GM19238 (cell line): ENCODE measurements at regions not wholly inside any gene's neighbourhood (a gene's known extent, or its start where the extent isn't known, plus 50 kb on each side); places are given as distances from the start of the nearest gene placed in this dataset.

Source experiments
- DNase-seq: peaks from one replicate; pipeline ENCODE4 v3.0.0; 2011; ENCODE audit warnings: low spot score; ENCODE audit not compliant: insufficient read length

DNA sequence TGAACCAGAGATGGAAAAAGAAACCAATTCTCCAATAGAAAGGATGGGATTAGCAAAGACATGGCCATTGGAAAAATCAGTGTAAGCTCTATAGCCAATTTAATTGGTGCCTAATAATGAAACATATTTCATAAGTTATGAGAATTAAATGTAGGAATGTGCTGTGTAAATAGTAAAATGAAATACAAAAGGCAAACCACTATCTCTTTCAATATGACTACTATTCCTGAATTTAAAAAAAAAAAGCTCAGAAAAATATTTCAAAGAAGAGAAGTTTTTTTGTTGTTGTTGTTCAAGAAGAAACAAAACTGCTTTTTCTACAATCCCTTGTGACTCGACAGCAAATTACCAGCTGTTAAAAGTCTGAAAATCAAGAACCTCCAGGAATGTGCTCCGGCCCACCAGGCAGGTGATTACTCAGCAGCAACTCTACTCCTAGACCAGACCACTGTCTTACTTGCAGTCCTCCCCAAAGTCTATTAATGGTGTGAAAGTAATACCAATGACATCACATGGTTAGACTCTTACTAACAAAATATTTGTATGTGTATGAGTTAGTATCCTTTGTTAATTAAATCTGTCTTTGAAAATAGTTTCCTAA lies 362.4 kb downstream of the KCTD12 start:
- no peak for DNase-seq

DNA sequence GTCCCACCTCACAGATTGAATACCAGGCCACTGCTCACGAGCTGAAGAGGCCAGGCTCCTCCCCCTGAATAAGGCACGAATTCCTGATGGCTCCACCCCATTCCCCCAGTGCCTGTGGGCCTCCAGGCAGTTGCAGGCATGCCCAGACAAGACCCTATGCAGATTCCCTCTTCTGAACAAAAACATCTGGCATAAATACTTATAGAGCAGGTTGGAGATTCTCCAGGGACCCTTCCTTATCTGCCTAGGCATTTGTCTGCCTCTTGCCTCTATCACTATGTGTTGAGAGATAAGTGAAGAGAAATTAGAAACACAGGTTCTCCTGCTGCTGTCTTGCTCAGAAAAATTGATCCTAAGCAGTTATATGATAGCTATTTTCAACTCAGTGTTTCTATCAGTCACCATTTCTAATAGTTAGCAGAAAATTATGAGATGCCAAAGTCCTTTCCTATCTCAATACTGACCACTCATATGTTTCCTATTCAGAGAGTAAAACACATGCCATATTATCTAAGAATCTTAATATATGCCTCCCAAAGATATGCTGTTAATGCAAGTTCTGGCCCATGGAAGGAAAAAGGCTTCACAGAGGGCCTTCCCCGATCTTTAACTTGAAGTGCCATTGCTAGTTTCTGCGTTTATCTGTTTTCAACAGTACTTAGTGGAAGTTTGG lies 364.0 kb downstream of the KCTD12 start:
- DNase-seq = no peak

DNA sequence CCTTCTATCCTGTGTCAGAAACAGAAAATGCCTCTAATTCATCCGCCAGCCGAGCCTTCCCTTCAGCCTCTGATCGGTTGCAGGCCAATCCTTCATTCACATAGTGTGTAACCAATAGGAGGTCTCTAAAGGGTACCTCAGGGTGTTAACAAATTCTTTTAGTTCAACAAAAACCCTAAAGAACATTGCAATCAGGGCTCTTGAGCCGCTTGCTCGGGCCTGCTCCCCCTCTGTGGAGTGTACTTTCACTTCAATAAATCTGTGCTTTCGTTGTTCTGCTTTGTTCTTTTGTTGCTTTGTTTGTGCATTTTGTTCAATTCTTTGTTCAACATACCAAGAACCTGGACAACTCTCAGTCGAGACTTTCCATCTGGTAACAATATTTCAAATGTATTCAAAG lies 366.5 kb downstream of the KCTD12 start:
- DNase-seq = no peak

DNA sequence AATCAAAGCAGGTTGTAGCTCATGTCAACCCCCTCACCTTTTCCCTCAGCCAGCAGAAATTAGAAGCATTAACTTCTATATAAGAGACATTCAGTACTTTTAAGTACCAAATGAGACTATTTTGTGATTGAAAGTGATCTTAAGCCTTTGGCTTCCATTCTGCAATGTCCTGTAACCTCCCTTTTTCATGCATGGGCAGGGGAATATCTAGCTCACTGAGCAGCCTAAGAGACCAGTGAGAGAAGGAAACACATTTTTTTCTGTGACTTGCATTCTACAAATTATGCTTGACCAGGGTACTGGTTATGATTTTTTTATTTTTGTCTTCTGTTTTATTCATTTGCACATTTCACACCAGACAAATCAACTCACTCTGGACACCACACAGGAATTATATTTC lies 369.6 kb downstream of the KCTD12 start:
- DNase-seq = no peak

DNA sequence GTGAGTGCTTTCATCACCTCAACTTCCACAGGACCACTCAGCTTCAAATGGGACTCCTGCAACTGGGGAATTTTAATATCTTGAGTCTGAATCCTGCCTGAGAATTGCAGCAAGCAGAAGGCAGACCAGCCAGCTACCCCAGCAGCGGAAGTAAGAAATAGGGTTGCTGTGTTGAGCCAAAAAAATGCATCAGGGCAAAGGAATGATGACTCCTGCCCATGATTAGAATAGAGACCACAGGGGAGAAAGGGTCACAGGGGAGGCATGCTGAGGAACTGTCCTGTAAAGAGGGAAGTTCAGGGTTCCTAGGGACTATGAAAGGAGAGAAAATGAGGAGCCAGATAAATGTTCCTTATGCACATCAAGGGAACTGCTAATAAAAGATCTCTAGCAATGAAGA lies 370.2 kb downstream of the KCTD12 start:
- DNase-seq = no peak

DNA sequence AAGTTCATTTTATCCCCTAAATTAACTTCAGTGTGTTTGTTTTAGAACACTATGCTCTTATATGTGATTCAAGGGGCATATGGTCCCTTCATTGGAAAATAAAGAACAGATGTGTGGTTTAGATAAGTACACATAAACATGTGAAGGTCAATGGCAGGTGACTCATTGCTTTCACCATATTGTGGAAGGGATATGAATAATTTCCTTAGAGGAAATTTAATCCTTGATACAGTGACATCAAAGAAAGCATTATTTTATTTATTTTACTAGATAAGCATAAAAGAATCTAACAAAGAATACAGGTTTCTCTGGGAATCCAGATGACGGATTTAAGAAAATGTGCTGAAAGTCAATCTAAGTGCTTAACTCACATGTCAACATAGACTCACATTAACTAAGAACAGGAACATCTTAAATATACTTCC lies 373.5 kb downstream of the KCTD12 start:
- no peak for DNase-seq

DNA sequence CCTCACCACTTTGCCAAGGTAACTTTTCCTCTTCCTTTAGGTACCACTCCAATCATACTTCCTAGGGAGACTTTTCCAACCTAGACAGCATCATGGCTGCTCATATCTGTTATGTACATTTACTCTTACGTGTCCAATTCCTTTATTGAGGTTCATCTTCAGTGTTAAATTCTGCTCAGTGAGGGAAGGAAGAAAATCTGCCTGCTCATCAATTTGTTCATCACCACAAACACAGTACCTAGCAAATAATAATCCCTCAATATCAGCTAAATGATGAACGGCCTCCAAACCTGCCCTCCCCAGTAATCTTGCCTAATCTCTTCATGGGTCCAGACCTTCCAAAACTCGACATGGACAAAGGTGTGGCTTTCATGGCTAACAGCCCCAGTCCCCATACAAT lies 380.8 kb downstream of the KCTD12 start:
- no peak for DNase-seq

DNA sequence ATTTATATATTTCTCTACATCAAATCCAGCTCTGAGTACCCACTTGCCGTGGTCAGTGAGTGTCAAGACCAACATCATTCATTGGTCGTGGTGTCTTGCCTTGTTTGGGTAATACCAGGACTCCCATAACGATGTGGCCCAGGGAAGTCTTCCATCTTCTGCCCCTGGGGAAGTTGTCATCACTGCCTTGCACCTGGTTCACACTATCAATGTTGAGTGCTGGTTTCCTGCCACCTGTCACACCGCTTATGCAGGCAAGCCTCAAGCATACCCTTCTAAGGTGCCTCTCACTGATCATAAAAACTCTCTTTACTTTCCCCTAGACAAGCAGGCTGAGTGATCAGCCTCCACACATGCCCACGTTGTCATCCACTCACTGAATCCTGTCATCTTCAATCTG lies 382.4 kb downstream of the KCTD12 start:
- DNase-seq = no peak

DNA sequence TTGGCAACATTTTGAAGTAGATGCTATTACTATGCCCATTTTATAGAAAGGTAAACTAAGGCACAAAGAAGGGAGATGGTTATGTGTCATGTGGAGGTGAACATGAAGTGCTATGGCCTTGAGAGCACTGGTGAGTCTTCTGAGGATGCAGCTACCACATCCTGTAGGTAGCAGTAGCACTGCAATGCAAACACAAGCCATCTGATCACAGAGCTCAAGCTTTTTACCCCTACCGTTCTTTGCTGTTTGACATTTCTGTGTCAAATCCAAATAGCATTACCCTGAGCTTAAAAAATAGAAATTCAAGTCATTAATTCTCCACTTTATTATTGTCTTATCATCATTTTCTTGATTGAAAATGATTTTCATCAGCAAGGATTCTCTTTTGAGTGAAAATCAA lies 382.9 kb downstream of the KCTD12 start:
- DNase-seq = no peak

DNA sequence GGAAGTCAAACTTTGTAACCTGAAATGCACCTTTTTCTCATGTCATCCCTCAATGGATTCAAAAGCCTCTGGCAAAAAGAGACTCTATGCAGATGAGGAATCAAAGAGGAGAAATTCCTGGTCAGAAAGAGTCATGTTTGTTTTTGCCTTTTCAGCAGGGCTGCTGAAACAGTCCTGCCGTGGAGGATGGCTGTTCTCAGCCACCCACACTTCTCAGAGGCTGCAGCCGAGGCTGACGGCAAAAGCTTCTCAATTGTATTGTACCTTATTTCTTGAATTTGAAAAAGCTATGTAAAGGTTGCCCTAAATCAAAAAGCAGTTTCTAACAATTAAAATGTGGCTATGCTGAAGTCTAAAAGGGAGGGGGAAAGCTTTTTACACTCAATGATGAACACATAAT lies 385.3 kb downstream of the KCTD12 start:
- no peak for DNase-seq

DNA sequence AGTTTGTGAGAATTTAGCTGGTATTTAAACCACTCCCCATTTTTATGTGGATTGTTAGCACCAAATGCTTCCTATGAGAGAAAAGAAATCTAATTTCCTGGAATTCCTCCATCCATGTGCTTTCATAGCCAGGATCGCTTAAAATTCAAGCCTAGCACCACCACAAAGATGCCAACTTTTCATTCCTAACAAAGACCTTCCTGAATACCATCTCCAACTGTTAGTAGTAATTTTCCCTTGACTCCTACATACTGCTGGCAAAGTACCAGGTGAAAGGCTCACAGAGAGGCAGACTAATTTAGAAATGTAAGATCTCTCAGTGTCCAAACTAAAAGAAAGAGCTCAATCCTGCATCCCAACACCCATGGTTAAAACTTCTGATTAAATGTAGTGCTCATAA lies 386.3 kb downstream of the KCTD12 start:
- no peak for DNase-seq

DNA sequence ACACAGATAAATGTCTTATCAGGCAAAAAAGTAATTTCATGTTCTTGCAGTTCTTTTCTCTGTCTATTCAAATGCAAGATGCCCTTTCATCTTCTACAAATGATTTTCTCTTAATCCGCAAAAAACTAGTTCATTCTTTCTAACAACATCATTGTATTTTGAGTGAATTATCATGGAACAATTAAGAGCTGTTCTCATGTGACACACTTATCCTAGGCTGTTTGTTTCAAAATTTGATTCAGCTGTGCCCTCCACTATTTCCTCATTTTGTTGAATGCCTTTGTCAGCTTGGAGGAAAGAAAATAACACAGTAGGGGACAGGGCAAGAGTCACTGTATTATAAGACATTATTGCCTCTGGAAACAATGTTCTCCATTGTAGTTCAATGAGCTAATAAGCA lies 396.9 kb downstream of the KCTD12 start:
- DNase-seq = no peak

DNA sequence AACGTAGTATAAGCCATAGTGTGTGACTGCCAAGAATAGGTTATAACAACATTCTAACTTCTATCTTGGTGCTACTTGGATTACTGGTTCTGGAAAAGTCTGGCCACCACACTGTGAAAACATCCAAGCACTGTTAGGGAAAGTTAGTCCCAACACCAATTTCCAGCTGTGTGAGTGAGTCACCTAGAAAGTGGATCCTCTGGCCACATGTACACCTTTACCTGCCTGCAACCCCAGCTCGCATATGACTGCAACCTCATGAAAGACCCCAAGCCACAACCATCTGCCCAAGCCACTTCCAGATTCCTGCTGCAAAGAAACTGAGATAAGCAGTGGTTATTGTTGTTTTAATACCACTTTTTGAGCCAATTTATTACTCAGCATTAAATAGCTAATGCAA lies 404.5 kb downstream of the KCTD12 start:
- DNase-seq = no peak

DNA sequence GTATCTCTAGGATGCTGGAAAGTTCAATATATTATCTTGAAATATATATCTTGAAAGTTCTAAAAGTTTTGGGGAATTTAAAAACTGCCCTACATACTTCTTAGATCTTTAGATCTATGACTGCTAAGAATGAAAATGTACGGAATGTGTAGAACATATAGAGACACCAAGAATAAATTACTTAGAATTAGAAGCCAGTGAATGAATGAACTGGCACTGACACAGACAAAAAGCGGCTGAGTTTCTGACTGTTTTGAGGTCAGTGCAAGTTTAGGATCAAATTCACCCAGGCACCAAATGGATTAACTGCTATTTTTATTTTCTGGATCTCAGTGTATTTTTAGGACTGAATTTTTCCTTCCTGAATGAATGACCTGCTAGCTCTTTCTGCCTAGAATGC lies 411.2 kb downstream of the KCTD12 start:
- no peak for DNase-seq

DNA sequence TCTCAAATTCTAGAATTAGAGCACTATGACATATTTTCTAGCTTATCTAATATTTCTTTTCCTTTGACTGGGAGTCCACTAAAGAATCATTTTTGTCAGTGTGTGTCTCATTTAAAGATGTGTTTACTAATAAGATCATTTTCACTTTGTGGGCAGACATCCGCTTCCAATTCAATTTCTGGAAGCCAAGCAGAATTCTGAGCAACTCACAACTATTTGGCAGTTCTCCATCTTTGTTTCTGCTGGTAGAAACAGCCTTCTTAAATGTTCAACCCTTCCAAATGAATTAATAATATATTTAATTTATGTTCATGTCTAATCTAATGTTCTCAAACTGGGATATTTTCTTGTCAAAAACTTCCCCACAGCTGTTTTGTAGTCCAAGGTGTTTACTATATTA lies 411.8 kb downstream of the KCTD12 start:
- no peak for DNase-seq

DNA sequence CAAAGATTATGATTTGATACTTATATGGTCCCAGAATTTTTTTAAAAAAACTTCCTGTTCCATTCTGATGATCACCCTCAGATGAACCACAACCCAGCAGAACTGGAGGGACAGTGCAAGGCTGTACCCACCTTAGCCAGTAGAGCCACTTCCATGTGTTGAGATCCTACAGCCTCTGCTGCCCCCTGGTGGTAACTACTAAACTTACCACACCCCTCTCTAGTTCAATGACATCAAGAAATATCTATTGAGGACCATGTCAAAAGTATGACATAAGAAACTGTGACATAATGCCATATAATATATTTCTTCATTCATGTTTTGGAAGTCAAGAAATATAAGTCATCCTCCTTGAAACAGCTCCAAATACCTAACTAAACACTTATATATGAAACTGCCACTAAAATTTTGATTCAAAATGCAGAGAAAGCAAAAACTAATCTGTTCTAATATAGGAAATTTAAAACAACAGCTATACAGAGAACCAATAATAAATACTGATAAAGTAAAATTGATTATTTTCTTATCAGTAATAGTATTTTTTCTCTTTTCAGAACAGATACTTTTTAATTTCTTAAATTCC lies 412.6 kb downstream of the KCTD12 start:
- DNase-seq = peak; percentile 19

DNA sequence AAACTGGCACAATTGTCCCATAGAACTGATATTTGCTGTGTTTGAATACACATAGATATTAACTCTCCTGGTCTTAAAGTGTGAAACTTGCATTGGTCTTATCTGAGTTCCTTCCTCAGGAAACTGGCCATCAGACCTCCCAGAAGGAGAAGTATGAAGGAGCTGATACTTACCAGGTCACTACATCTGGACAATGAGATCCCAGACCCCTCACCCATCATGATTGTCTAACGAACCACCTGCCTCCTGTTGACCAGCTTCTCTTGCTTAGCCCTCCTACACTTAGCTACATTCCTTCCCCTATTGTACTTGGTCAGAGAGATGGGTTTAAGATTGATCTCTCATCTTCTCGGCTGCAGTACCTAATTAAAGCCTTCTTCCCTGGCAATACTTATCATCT lies 413.3 kb downstream of the KCTD12 start:
- no peak for DNase-seq

DNA sequence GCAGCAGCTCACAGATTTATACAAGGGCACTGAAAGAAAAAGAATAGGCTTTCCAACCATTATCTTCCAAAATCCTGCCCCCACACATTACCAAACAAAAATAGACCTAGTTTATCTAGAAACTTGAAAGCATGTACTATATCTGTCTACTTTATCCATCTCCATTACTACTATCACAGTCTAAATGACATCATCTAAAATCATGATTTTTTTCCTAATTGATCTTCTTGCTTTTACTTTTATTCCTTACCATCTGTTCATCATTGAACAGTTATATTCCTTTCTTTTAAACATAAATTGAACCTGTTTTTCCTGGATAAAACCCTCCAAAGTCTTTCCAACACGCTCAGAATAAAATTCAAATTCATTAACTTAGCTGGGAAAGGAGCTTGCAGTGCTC lies 414.7 kb downstream of the KCTD12 start:
- DNase-seq = no peak

DNA sequence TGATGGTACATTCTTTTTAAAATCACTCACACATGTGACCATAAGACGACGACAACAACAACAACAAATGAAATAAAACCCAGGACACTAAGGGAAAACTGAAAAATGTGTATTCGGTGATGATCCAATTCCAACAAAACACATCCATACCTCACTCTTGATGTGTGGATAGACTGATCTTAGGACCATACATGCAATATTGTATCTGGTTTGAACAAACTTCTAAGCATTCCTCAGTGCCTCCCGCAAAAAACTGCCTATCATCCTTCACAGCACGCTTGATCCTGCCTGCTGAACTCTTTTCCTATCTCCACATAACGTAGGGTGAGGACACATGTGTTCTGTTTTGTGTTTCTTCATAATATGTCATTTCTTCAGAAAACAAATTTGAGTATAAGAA lies 415.2 kb downstream of the KCTD12 start:
- no peak for DNase-seq

DNA sequence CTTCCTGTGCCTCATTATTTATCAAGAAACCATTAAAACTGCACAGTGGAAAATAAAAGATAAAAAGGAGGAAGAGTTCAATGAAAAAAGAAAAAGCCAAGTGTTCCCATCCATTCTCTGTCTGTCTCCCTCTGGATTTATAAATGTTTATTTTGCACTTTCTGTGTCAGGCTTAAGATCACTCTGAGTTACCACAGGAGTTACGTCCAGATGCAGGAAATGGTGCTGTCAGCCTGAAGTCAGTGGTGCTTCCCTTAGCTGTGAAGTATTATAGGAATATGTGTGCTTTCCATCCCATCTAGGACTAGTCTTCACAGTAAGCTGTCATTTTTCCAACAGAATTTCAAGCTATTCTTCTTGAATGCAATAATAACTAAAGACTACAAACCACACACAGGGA lies 420.2 kb downstream of the KCTD12 start:
- no peak for DNase-seq

DNA sequence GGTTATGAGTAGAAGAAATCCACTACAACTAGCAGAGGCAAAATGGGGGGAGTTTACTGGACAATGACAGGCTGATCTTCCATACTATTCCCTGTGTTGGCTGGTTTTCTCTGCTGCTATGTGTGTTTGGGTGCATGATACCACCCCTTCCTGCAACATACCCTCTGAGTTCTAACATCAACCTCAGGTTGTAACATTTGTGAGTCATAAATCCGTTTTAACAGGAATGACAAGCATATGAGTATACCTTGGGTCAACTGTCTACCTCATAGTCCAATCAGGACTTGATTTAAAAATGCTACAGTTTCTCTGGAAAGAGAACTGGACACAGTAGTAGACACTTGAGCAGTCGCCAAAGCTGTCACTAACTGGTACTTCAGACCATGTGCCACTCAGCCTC lies 422.9 kb downstream of the KCTD12 start:
- no peak for DNase-seq

DNA sequence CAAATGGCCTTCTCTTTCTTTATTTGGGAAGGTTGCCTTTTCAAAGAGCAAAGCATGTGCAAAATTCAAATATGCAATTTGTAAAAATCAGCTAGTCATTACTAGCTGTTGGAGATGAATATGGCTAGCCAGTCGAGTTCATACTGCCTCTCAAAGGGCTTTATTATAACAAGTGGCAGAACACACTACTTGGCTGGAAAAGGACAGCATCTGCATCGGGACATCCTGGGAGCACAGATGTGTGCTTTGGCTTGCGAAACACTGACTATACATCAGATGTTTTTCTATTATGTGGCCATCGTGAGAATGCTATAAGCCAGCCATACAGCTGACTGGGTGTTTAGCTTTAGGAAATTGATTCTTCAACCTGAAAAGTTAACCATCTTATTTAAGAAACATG lies 424.2 kb downstream of the KCTD12 start:
- DNase-seq = no peak

DNA sequence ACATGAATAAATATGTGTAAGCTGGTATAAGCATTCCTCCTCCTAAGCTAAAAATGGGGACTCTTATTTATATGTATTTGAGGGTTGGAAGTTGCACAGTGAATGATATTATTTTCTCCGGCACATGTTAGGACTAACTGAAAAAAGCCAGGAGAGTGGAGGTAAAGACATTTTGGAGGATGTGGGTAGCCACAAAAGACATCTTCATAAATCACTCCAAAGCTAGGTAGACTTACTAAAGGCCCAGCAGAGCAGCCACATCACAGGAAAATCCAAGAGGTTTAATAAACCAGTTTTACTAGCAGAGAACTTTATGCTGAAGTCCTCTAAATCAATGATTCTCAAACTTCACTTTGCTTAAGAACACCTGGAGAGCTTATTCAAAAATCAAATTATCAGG lies 424.7 kb downstream of the KCTD12 start:
- no peak for DNase-seq
